ENCODE measurements at regions not wholly inside any gene's neighbourhood (a gene's known extent, or its start where the extent isn't known, plus 50 kb on each side); places are given as distances from the start of the nearest gene placed in this dataset.

GRCh38 chr19:30648866-30649862, 277.0 kb downstream of the ZNF536 start:
- no peak for DNase-seq (ENCODE audit: extremely low spot score)
- TF ChIP-seq ZNF384 (IDR thresholded peaks at IDR 0.05) (no peak), BHLHE40 (IDR thresholded peaks at IDR 0.05; ENCODE audit: borderline replicate concordance) (no peak), LEF1 (IDR thresholded peaks at IDR 0.05; ENCODE audit: borderline replicate concordance) (no peak), HDGF (IDR thresholded peaks at IDR 0.05; ENCODE audit: borderline replicate concordance) (no peak), ELF4 (IDR thresholded peaks at IDR 0.05) (no peak), FOXM1 (IDR thresholded peaks at IDR 0.05; ENCODE audit: borderline replicate concordance) (no peak), PKNOX1 (IDR thresholded peaks at IDR 0.05) (no peak), CTBP1 (IDR thresholded peaks at IDR 0.05; ENCODE audit: borderline replicate concordance) (no peak), FOXK2 (IDR thresholded peaks at IDR 0.05) (no peak), L3MBTL2 (conservative IDR thresholded peaks at IDR 0.05) (no peak), FOXA1 (IDR thresholded peaks at IDR 0.05) (no peak)
- ChIA-PET CTCF (interaction anchor here (0.6 to 1.0 kb wide), 5 partner anchors 8 to 650 kb away, joined by 3 to 9 read pairs (median 3); no protein-coding TSS in a partner anchor), POLR2A (no interaction called here)

DNA sequence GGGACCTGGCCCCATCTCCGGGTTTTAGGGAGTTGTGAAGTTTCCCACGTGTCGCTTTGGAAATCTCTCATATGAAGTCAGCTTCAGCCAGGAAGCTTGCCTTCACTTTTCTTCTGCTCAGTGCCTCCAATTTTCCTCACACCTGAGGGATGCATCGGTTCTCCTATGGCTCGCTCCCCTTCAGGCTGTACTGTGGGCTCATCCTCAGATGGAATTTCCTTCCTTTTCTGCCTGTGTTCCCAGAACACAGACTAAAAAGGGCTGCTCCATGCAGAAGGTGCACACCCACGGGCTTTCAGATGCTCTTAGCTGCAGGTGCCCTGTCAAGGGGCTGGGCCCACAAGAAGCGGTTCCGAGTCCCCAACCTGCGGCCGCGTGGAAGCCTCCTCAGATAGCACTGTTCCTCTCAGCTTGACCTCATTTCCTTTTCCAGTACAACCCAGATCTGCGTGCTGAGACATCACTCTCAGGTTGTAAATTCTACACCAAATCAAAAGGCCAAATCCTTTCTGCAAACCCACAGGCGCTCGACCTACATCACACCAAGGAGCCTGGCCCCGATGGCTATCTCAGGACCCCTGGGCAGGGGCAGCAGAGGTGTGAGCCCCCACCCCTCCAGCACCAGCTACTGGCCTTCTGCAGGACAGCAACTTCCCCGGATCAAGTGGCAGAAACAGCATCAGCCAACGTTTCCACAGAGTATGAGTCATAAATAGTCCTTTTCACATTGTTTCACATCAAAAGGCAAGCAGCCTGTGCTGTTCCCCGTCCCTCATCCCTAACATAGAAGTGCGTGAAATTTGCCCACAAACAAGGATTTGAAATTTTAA, 275.9 kb downstream of the ZNF536 start:
- CTCF ChIA-PET, result no interaction called here
- no peak for DNase-seq (ENCODE audit: extremely low spot score)
- no peak for TF ChIP-seq FOXA1 (IDR thresholded peaks at IDR 0.05)
- no peak for TF ChIP-seq L3MBTL2 (conservative IDR thresholded peaks at IDR 0.05)
- TF ChIP-seq CTBP1 (IDR thresholded peaks at IDR 0.05; ENCODE audit: borderline replicate concordance), result no peak
- no peak for TF ChIP-seq TARDBP (IDR thresholded peaks at IDR 0.05)
- no peak for TF ChIP-seq BHLHE40 (IDR thresholded peaks at IDR 0.05; ENCODE audit: borderline replicate concordance)
- no peak for TF ChIP-seq HDGF (IDR thresholded peaks at IDR 0.05; ENCODE audit: borderline replicate concordance)
- no peak for TF ChIP-seq SUZ12 (IDR thresholded peaks at IDR 0.05)
- no peak for TF ChIP-seq FOXM1 (IDR thresholded peaks at IDR 0.05; ENCODE audit: borderline replicate concordance)
- no peak for TF ChIP-seq SP1 (IDR thresholded peaks at IDR 0.05)
- TF ChIP-seq ZNF384 (IDR thresholded peaks at IDR 0.05), result no peak
- TF ChIP-seq FOXK2 (IDR thresholded peaks at IDR 0.05), result no peak
- no peak for TF ChIP-seq NFRKB (IDR thresholded peaks at IDR 0.05)
- no peak for TF ChIP-seq ELF4 (IDR thresholded peaks at IDR 0.05)
- no peak for TF ChIP-seq PKNOX1 (IDR thresholded peaks at IDR 0.05)
- no peak for TF ChIP-seq LEF1 (IDR thresholded peaks at IDR 0.05; ENCODE audit: borderline replicate concordance)
- no peak for TF ChIP-seq ARNT (IDR thresholded peaks at IDR 0.05)
- POLR2A ChIA-PET, result no interaction called here

GRCh38 chr19:30646806-30647205, 274.6 kb downstream of the ZNF536 start:
- TF ChIP-seq BHLHE40 (IDR thresholded peaks at IDR 0.05; ENCODE audit: borderline replicate concordance) (no peak), FOXM1 (IDR thresholded peaks at IDR 0.05; ENCODE audit: borderline replicate concordance) (no peak), CTBP1 (IDR thresholded peaks at IDR 0.05; ENCODE audit: borderline replicate concordance) (no peak), LEF1 (IDR thresholded peaks at IDR 0.05; ENCODE audit: borderline replicate concordance) (no peak), SUZ12 (IDR thresholded peaks at IDR 0.05) (no peak), ELF4 (IDR thresholded peaks at IDR 0.05) (no peak), ARNT (IDR thresholded peaks at IDR 0.05) (no peak), SP1 (IDR thresholded peaks at IDR 0.05) (no peak), FOXK2 (IDR thresholded peaks at IDR 0.05) (no peak), HDGF (IDR thresholded peaks at IDR 0.05; ENCODE audit: borderline replicate concordance) (no peak), ZNF384 (IDR thresholded peaks at IDR 0.05) (no peak), TARDBP (IDR thresholded peaks at IDR 0.05) (no peak), L3MBTL2 (conservative IDR thresholded peaks at IDR 0.05) (no peak), NFRKB (IDR thresholded peaks at IDR 0.05) (no peak), FOXA1 (IDR thresholded peaks at IDR 0.05) (no peak), PKNOX1 (IDR thresholded peaks at IDR 0.05) (no peak)
- ChIA-PET CTCF (interaction anchor here (0.7 kb wide), 1 partner anchor 62 kb away, joined by 3 read pairs; no protein-coding TSS in a partner anchor), POLR2A (no interaction called here)
- DNase-seq (ENCODE audit: extremely low spot score), result no peak

GRCh38 chr19:30645946-30646577, 273.9 kb downstream of the ZNF536 start:
- TF ChIP-seq LEF1 (IDR thresholded peaks at IDR 0.05; ENCODE audit: borderline replicate concordance) (no peak), NFRKB (IDR thresholded peaks at IDR 0.05) (no peak)
- CTCF ChIA-PET, result interaction anchor here (0.6 kb wide), 1 partner anchor 704 kb away, joined by 3 read pairs; the partner anchor contains the start of gene URI1
- DNase-seq (ENCODE audit: extremely low spot score), result no peak
- POLR2A ChIA-PET, result interaction anchor here (0.5 kb wide), 1 partner anchor 618 kb away, joined by 3 read pairs; no protein-coding TSS in a partner anchor

All from HEK293T (cell line).